ENCODE measurements at regions not wholly inside any gene's neighbourhood (a gene's known extent, or its start where the extent isn't known, plus 50 kb on each side); places are given as distances from the start of the nearest gene placed in this dataset.

DNA sequence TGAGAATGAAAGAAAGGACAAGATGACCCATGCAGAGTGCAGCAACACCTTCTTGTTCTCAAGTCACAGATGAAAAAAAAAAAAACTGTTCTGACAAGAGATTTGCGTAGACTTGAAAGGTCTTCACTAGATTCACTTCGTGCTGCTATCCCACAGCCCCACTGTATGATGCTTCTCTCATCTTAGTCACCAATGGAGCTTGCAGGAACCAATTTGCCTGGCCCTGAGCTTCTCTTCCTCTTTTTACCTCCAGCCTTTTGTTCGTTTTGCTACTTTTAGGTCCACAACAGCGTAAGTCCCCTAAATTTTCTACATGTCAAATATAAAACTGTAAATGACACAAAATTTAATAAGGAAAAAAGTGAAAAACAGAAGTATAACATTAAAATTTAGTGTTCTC, 107.9 kb upstream of the NAP1L1 start:
- TF ChIP-seq, protein P1, sequence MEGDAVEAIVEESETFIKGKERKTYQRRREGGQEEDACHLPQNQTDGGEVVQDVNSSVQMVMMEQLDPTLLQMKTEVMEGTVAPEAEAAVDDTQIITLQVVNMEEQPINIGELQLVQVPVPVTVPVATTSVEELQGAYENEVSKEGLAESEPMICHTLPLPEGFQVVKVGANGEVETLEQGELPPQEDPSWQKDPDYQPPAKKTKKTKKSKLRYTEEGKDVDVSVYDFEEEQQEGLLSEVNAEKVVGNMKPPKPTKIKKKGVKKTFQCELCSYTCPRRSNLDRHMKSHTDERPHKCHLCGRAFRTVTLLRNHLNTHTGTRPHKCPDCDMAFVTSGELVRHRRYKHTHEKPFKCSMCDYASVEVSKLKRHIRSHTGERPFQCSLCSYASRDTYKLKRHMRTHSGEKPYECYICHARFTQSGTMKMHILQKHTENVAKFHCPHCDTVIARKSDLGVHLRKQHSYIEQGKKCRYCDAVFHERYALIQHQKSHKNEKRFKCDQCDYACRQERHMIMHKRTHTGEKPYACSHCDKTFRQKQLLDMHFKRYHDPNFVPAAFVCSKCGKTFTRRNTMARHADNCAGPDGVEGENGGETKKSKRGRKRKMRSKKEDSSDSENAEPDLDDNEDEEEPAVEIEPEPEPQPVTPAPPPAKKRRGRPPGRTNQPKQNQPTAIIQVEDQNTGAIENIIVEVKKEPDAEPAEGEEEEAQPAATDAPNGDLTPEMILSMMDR (IDR thresholded peaks at IDR 0.05; ENCODE audit: low read depth, low read length, missing control alignments), result no peak
- no peak for DNase-seq (ENCODE audit: low read depth)
- in situ Hi-C loops (cut with HindIII; ENCODE audit: low sequenced_read_pairs), result no loop called here
- no peak overlapping the region for H3K4me3 ChIP-seq (ENCODE audit: low read depth, low read length)

DNA sequence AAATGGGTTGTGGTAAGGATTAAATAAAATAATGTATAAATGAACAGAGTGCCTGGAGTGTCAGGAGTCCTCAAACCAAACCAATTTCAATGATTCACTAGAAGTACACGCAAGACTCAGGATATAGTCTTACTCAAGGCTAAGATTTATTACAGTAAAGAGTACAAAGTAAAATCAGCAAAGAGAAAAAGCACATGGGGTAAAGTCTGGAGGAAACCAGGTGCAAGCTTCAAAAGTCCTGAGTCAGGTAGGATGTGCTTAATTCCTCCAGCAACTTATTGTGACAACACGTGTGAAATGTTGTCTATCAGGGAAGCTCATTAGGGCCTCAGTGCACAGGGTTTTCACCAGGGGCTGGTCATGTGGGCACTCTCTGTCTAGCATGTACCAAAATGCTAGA, 105.8 kb upstream of the NAP1L1 start:
- no peak for DNase-seq (ENCODE audit: low read depth)
- no peak overlapping the region for H3K4me3 ChIP-seq (ENCODE audit: low read depth, low read length)
- in situ Hi-C loops (cut with HindIII; ENCODE audit: low sequenced_read_pairs), result no loop called here
- TF ChIP-seq, protein P1 (IDR thresholded peaks at IDR 0.05; ENCODE audit: low read depth, low read length, missing control alignments), result no peak

DNA sequence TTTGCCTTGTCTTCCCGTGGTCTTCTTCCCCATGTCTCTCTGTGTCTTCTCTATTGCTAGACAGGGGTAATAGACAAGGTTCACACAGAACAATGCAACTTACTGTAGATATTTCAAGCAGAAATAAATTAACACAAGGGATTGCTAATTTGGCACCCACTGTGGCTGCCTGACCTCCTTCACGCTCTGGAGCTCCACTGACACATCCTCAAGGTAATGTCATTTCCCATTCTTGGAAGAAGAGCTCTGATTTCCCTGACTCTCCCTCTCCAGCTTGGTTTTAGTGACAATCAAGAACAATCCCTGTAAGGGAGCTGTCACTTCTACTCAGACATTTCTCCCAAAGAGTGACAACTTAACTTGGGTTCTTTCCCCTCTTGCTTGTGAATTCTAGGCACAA, 105.4 kb upstream of the NAP1L1 start:
- TF ChIP-seq, protein P1 (IDR thresholded peaks at IDR 0.05; ENCODE audit: low read depth, low read length, missing control alignments), result no peak
- no peak for DNase-seq (ENCODE audit: low read depth)
- in situ Hi-C loops (cut with HindIII; ENCODE audit: low sequenced_read_pairs), result no loop called here
- H3K4me3 ChIP-seq (ENCODE audit: low read depth, low read length), result no peak overlapping the region

DNA sequence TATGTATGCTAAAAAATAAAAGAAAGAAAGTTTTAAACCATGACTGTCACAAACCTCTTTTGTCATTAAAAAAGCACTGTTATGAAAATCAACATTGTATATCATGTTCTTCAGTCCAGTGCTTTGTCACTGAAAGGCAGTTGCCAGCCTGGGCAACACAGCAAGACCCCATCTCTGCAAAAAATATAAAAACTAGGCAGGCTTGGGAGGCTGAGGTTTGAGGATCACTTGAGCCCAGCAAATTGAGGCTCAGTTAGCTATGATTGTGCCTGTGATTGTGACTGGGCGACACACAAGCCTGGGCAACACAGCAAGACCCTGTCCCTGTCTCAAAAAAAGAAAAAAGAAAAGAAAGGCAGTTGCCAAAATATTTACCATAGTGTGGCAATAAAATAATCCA, 102.7 kb upstream of the NAP1L1 start:
- DNase-seq (ENCODE audit: low read depth), result no peak
- TF ChIP-seq, protein P1 (IDR thresholded peaks at IDR 0.05; ENCODE audit: low read depth, low read length, missing control alignments), result no peak
- in situ Hi-C loops (cut with HindIII; ENCODE audit: low sequenced_read_pairs), result no loop called here
- no peak overlapping the region for H3K4me3 ChIP-seq (ENCODE audit: low read depth, low read length)

DNA sequence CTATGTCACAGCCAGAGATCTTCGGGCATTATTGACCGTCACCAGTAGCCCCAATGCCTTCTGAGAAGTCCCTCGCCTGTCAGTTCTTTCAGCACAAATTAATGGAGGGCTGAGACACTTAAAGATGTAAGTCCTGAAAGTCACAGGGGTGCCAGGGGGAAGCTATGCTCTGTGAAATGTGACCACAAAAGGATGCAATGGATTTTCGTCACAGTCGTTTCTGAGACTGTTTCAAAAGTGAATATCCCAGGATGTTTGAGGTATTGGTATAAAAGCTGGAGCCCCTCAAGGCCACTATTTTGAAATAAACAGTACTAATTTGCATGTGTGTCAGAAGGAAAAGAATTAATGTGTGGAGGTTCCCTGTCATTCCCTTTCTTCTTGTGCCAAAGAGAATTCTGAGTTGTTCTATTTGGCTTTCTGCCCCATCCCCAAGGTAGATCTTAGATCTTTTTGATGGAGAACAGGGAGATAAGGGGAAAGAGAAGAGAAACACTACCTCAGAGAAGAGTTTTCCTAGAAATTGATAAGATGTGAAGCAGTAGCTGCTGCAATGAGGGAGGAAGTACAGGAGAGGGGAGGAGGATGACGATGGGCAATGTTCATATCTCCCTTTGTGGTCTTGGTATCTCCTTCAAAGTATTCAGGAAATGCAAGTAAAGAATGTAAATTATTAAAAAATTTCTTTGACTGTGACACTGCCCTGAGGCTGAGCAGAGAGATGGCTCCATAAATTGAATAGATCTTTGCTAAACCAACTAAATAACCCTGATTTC, 101.8 kb upstream of the NAP1L1 start:
- TF ChIP-seq, protein P1 (IDR thresholded peaks at IDR 0.05; ENCODE audit: low read depth, low read length, missing control alignments), result no peak
- no peak for DNase-seq (ENCODE audit: low read depth)
- in situ Hi-C loops (cut with HindIII; ENCODE audit: low sequenced_read_pairs), result no loop called here
- no peak overlapping the region for H3K4me3 ChIP-seq (ENCODE audit: low read depth, low read length)

DNA sequence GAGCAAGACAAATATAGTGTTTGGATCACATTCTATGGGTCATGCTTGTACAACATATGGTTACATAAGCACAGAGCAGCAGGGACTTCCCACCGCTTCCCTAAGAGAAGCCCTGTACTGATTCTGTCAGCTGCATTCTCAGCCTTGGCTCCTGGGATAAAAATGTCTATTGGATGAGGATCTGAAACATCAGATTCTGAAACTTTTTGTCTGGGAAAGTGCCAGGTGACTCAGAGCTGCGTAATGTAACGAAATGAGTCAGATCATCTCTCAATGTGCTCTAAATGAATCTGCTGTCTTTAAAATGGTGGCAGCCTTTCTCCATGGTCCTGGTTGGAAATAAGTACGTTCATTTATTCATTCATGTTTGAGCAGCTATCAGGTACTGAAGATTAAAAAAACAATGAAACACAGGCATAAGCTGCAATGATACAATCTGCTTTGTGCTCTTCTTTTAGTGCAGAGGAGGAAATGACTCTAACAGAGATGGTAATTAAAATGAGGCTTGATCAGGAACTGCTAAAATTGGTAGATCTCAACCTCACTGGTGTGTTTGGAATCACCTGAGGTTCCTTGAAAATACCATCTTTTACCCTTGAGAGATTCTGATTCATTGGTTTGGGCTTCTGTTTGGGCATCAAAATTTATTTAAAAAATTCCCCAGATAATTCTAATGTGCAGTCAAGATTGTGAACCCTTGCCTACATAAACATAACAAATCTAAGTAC, 99.1 kb upstream of the NAP1L1 start:
- TF ChIP-seq, protein P1 (IDR thresholded peaks at IDR 0.05; ENCODE audit: low read depth, low read length, missing control alignments), result no peak
- in situ Hi-C loops (cut with HindIII; ENCODE audit: low sequenced_read_pairs), result no loop called here
- DNase-seq (ENCODE audit: low read depth), result peak; percentile 97
- no peak overlapping the region for H3K4me3 ChIP-seq (ENCODE audit: low read depth, low read length)
